ENCODE measurements at regions not wholly inside any gene's neighbourhood (a gene's known extent, or its start where the extent isn't known, plus 50 kb on each side); places are given as distances from the start of the nearest gene placed in this dataset.

DNA sequence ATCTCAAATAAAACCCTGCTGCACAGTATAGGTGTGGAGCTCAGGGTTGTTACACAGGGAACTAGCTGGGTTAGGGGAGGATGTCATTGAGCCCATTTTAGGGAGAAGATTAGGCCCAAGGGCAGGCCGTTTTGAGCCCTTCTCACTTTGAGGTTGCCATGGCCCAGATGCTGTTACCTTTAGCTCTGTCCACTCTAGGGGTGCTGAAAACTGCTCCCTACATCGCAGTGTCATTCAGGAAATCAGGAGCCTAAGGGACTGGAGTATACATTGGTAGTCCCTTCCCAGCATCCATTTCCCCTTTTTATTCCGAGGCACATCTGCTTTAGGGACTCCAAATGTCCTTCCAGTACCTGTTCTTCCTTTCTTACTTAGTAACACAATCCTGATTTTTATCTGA, 79.0 kb upstream of the SELENOK start:
- Histone ChIP-seq H3K4me3 (no peak overlapping the region), H3K27me3 (no peaks in the 10 kb centered on the region), H3K4me1 (ENCODE audit: insufficient read depth) (no peaks in the 10 kb centered on the region), H3K9me3 (no peaks in the 10 kb centered on the region), H3K36me3 (no peaks in the 10 kb centered on the region), H3K27ac (no peak overlapping the region)
- intact Hi-C loops (cut with DNase I): no loop called here
- no peak for DNase-seq
- TF ChIP-seq, protein P1, sequence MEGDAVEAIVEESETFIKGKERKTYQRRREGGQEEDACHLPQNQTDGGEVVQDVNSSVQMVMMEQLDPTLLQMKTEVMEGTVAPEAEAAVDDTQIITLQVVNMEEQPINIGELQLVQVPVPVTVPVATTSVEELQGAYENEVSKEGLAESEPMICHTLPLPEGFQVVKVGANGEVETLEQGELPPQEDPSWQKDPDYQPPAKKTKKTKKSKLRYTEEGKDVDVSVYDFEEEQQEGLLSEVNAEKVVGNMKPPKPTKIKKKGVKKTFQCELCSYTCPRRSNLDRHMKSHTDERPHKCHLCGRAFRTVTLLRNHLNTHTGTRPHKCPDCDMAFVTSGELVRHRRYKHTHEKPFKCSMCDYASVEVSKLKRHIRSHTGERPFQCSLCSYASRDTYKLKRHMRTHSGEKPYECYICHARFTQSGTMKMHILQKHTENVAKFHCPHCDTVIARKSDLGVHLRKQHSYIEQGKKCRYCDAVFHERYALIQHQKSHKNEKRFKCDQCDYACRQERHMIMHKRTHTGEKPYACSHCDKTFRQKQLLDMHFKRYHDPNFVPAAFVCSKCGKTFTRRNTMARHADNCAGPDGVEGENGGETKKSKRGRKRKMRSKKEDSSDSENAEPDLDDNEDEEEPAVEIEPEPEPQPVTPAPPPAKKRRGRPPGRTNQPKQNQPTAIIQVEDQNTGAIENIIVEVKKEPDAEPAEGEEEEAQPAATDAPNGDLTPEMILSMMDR (IDR thresholded peaks at IDR 0.05): no peak
- TF ChIP-seq POLR2A (IDR thresholded peaks at IDR 0.05) (no peak), EP300 (IDR thresholded peaks at IDR 0.05) (no peak)
- 31 to 39% (median 37%) methylated on average over 3 of the region's 3 CpGs for WGBS, 3 donors

DNA sequence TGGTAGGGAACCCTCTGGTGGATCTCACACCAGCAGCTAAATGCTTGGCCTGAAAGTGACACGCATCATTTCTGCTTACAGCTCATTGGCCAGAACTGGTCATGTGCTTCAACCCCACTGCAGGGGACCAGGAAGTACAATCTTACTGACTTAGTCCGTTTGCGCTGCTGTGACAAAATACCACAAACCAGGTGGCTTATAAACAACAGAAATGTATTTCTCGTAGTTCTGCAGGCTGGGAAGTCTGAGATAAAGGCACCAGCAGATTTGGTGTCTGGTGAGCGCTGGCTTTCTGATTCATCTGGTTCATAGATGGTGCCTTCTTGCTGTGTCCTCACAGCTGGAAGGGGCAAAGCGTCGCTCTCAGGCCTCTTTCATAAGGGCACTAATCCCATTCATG, 77.4 kb upstream of the SELENOK start:
- TF ChIP-seq, protein P1 (IDR thresholded peaks at IDR 0.05): no peak
- TF ChIP-seq POLR2A (IDR thresholded peaks at IDR 0.05): no peak
- TF ChIP-seq EP300 (IDR thresholded peaks at IDR 0.05): no peak
- Histone ChIP-seq H3K9me3 (no peaks in the 10 kb centered on the region), H3K4me3 (no peak overlapping the region), H3K36me3 (no peaks in the 10 kb centered on the region), H3K27ac (no peak overlapping the region), H3K27me3 (no peaks in the 10 kb centered on the region), H3K4me1 (ENCODE audit: insufficient read depth) (no peaks in the 10 kb centered on the region)
- intact Hi-C loops (cut with DNase I): no loop called here
- 83 to 88% (median 85%) methylated on average over 7 of the region's 7 CpGs for WGBS, 3 donors
- DNase-seq: no peak

DNA sequence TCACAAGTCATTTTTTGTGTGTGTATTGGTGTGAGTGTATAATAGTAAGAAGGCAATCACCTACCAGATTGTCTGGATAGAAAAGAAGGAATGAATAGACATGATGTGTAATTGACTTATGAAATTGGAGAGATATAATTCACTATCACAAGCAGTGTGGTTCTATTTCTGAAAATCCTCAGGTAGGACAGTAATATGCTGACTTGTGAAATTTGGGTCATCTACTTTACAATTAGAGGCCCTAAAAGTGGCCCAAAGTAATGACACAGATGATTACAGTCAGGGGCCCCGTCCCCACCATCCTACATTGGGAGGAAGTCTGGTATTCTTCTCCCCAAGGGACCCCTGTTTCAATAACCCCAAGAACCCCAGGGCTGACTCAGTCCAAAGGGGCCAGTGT, 73.6 kb upstream of the SELENOK start:
- Histone ChIP-seq H3K36me3 (no peaks in the 10 kb centered on the region), H3K4me3 (no peak overlapping the region), H3K27ac (no peak overlapping the region), H3K4me1 (ENCODE audit: insufficient read depth) (no peaks in the 10 kb centered on the region), H3K9me3 (no peaks in the 10 kb centered on the region), H3K27me3 (no peaks in the 10 kb centered on the region)
- intact Hi-C loops (cut with DNase I): no loop called here
- DNase-seq: no peak
- 81 to 100% (median 91%) methylated on average over 1 of the region's 1 CpG for WGBS, 3 donors
- no peak for TF ChIP-seq POLR2A (IDR thresholded peaks at IDR 0.05)
- TF ChIP-seq EP300 (IDR thresholded peaks at IDR 0.05): no peak
- TF ChIP-seq, protein P1 (IDR thresholded peaks at IDR 0.05): no peak

DNA sequence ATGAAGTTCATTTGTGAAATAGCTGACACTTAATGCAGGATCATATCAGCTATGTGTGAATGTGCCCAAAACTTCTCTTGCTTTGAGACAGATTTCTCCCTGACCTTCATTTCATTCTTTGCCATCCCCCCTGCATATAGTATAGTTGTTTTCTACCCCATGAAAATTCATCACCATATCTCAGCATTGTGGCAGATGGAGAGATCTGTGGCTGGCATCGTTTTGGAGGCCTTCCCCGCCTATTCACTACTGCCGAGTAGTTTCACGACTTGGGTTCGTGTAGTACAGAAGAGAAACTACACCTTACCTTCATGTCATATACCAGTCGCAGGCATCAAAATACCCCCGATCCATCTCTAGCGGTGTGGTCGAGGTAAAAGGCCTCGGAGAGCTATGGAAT, 66.2 kb upstream of the SELENOK start:
- intact Hi-C loops (cut with DNase I): no loop called here
- Histone ChIP-seq H3K36me3 (no peaks in the 10 kb centered on the region), H3K4me1 (ENCODE audit: insufficient read depth) (no peaks in the 10 kb centered on the region), H3K27me3 (no peaks in the 10 kb centered on the region), H3K27ac (no peak overlapping the region), H3K4me3 (no peak overlapping the region), H3K9me3 (no peaks in the 10 kb centered on the region)
- DNase-seq: no peak
- TF ChIP-seq EP300 (IDR thresholded peaks at IDR 0.05): no peak
- 94 to 98% (median 95%) methylated on average over 10 of the region's 10 CpGs for WGBS, 3 donors

DNA sequence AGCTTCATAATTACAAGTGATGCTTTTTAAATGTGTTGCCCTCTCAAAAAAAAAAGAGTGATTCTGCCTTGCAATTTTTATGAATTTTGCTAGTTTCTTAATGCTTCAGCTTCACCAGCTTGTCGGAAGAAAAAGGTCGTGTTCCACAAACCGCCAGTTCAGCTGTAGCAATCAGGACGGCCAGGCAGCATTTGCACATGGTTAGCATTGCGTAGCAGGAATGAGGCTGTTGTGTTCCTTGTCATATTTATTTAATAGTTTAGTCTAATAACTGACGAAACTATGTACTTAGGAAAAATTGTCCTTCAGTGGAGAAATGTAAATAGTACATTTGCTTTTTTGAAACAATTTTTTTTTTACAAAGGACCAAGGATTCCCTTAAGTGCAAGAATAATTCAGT, 64.9 kb upstream of the SELENOK start:
- Histone ChIP-seq H3K4me1 (ENCODE audit: insufficient read depth) (no peaks in the 10 kb centered on the region), H3K36me3 (no peaks in the 10 kb centered on the region), H3K4me3 (no peak overlapping the region), H3K27me3 (no peaks in the 10 kb centered on the region), H3K9me3 (no peaks in the 10 kb centered on the region), H3K27ac (no peak overlapping the region)
- no peak for DNase-seq
- intact Hi-C loops (cut with DNase I): no loop called here
- WGBS, 3 donors: 11 to 47% (median 16%) methylated on average over 6 of the region's 6 CpGs
- TF ChIP-seq POLR2A (IDR thresholded peaks at IDR 0.05): no peak
- TF ChIP-seq EP300 (IDR thresholded peaks at IDR 0.05): no peak
- TF ChIP-seq, protein P1 (IDR thresholded peaks at IDR 0.05): no peak
